DOHH2 (cell line): ENCODE measurements at regions not wholly inside any gene's neighbourhood (a gene's known extent, or its start where the extent isn't known, plus 50 kb on each side); places are given as distances from the start of the nearest gene placed in this dataset.

Source experiments
- CTCF ChIP-seq: fragments of 200-600 bp; sonication (generic); IDR thresholded peaks from one replicate; pipeline ENCODE4 v1.5.1; 2014; ENCODE audit warnings: antibody characterized with exemption, mild to moderate bottlenecking, low read depth, low read length; ENCODE audit not compliant: poor library complexity, severe bottlenecking
- EZH2phosphoT487 ChIP-seq: fragments of 200-600 bp; sonication (generic); IDR thresholded peaks from 2 replicates; pipeline ENCODE4 v1.6.1; 2017; ENCODE audit warnings: borderline replicate concordance, mild to moderate bottlenecking, antibody characterized with exemption, low read length, moderate library complexity, mixed read lengths

GRCh38 chr2:224264259-224264658, 137.6 kb downstream of the FAM124B start:
- TF ChIP-seq CTCF (no peak), EZH2phosphoT487 (no peak)
